Right atrium auricular region (tissue), 2 donors: ENCODE measurements at regions not wholly inside any gene's neighbourhood (a gene's known extent, or its start where the extent isn't known, plus 50 kb on each side); places are given as distances from the start of the nearest gene placed in this dataset.

Source experiments
- DNase-seq: peaks from one replicate; pipeline ENCODE4 v3.0.0-alpha.2; 2019; ENCODE audit warnings: low spot score
- H3K27ac ChIP-seq, 2 donors: fragments of 200-600 bp; sonication (generic); 1 replicate in 1 of 2; 2 replicates in 1 of 2; pipeline ENCODE4 v1.5.1; 2016 to 2019
- H3K27me3 ChIP-seq, 2 donors: fragments of 200-600 bp; sonication (generic); one replicate each; pipeline versions ENCODE4 v1.5.1 to v1.6.0; 2017 to 2019
- H3K36me3 ChIP-seq: fragments of 200-600 bp; sonication (generic); one replicate; pipeline ENCODE4 v1.5.1; 2016
- H3K4me1 ChIP-seq, 2 donors: fragments of 200-600 bp; sonication (generic); one replicate each; pipeline versions ENCODE4 v1.5.1 to v1.6.0; 2017 to 2019
- H3K4me3 ChIP-seq, 2 donors: fragments of 200-600 bp; sonication (generic); 1 replicate in 1 of 2; 2 replicates in 1 of 2; pipeline ENCODE4 v1.5.1; 2017 to 2019; ENCODE audit warnings: mild to moderate bottlenecking in 1 of 2, moderate library complexity in 1 of 2
- H3K9me3 ChIP-seq, 2 donors: fragments of 200-600 bp; sonication (generic); one replicate each; pipeline ENCODE4 v1.5.1; 2019
- CTCF ChIP-seq, 2 donors: fragments of 200-600 bp; sonication (generic); IDR thresholded peaks; one replicate each; pipeline ENCODE4 v1.5.1; 2019; ENCODE audit warnings: antibody characterized with exemption in 2 of 2

- DNase-seq: no peak
- H3K27me3 ChIP-seq: no peaks in the 10 kb centered on the region
- no peak overlapping the region for H3K27ac ChIP-seq
- H3K36me3 ChIP-seq: no peaks in the 10 kb centered on the region
- H3K4me1 ChIP-seq: no peaks in the 10 kb centered on the region
- H3K9me3 ChIP-seq: no peaks in the 10 kb centered on the region
- TF ChIP-seq CTCF (IDR thresholded peaks at IDR 0.05): no peak
- no peak overlapping the region for H3K4me3 ChIP-seq
These were observed 798.7 kb upstream of the SEMA6D start for GRCh38 chr15:46918462-46919140.

GRCh38 chr15:46921891-46922290 is 795.4 kb upstream of the SEMA6D start:
- Histone ChIP-seq H3K4me1 (no peaks in the 10 kb centered on the region), H3K27me3 (no peaks in the 10 kb centered on the region), H3K4me3 (no peak overlapping the region), H3K27ac (no peak overlapping the region), H3K36me3 (no peaks in the 10 kb centered on the region), H3K9me3 (no peaks in the 10 kb centered on the region)
- DNase-seq: no peak
- no peak for TF ChIP-seq CTCF (IDR thresholded peaks at IDR 0.05)

- Histone ChIP-seq H3K9me3 (no peaks in the 10 kb centered on the region), H3K27me3 (no peaks in the 10 kb centered on the region), H3K4me3 (no peak overlapping the region), H3K27ac (no peak overlapping the region), H3K36me3 (no peaks in the 10 kb centered on the region), H3K4me1 (no peaks in the 10 kb centered on the region)
- TF ChIP-seq CTCF (IDR thresholded peaks at IDR 0.05): no peak
- DNase-seq: no peak
These were observed 786.9 kb upstream of the SEMA6D start for GRCh38 chr15:46930426-46930825.

- TF ChIP-seq CTCF (IDR thresholded peaks at IDR 0.05): no peak
- Histone ChIP-seq H3K9me3 (no peaks in the 10 kb centered on the region), H3K4me1 (no peaks in the 10 kb centered on the region), H3K4me3 (no peak overlapping the region), H3K27ac (no peak overlapping the region), H3K36me3 (no peaks in the 10 kb centered on the region), H3K27me3 (no peaks in the 10 kb centered on the region)
- DNase-seq: no peak
These were observed 784.0 kb upstream of the SEMA6D start for GRCh38 chr15:46933332-46933731.

GRCh38 chr15:46934851-46935250 is 782.5 kb upstream of the SEMA6D start:
- no peaks in the 10 kb centered on the region for H3K4me1 ChIP-seq
- H3K36me3 ChIP-seq: no peaks in the 10 kb centered on the region
- no peaks in the 10 kb centered on the region for H3K9me3 ChIP-seq
- no peak overlapping the region for H3K27ac ChIP-seq
- no peak for DNase-seq
- no peaks in the 10 kb centered on the region for H3K27me3 ChIP-seq
- TF ChIP-seq CTCF (IDR thresholded peaks at IDR 0.05): no peak
- no peak overlapping the region for H3K4me3 ChIP-seq

GRCh38 chr15:46938169-46938568 is 779.1 kb upstream of the SEMA6D start:
- Histone ChIP-seq H3K9me3 (no peaks in the 10 kb centered on the region), H3K27me3 (no peaks in the 10 kb centered on the region), H3K4me1 (no peaks in the 10 kb centered on the region), H3K27ac (no peak overlapping the region), H3K36me3 (no peaks in the 10 kb centered on the region), H3K4me3 (no peak overlapping the region)
- no peak for DNase-seq
- TF ChIP-seq CTCF (IDR thresholded peaks at IDR 0.05): no peak
